AML-193 (cell line): ENCODE measurements at regions not wholly inside any gene's neighbourhood (a gene's known extent, or its start where the extent isn't known, plus 50 kb on each side); places are given as distances from the start of the nearest gene placed in this dataset.

ENCODE experiments used
- DNase-seq, 2 experiments: peaks; one replicate each; lab custom pipeline; 2025; lab: John Stamatoyannopoulos, UW

DNA sequence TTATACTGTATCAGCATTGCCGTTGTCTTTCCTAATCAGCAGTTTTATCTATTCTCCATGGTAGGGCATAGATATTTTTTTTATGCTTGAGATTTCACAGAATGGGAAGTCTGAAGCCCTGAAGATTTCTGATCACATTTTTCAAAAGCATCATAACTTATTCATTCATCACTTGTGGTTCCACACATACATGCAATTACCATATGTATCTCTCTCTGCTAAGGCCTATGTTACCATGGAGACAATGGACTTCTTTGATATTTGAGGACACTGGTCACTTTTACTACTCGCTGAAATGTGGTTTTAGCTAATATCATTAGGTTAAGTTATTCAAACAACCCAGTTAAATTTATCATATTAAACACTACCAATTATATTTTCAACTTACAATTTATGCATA lies 1827.0 kb downstream of the MRPL39 start:
- no peak for DNase-seq

DNA sequence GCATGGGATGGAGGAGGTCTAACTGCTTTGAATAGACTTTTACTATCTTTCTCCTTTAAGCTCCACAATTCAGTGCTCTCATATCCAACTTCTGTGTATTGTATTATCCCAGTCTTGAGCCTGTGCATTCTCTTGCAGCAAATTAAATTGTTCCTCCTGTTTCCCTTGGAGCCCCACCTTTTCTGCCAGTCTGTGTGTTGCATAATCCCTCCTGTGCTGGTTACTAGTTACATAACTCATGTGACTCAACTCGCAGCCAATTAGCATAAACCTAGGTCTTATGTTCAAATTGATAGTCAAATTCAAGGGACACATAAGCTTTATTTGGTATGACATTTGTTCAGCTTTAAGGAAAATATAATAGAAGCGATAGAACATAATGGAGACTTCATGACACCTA lies 1863.5 kb downstream of the MRPL39 start:
- DNase-seq, result peak; percentile 0 to 24

DNA sequence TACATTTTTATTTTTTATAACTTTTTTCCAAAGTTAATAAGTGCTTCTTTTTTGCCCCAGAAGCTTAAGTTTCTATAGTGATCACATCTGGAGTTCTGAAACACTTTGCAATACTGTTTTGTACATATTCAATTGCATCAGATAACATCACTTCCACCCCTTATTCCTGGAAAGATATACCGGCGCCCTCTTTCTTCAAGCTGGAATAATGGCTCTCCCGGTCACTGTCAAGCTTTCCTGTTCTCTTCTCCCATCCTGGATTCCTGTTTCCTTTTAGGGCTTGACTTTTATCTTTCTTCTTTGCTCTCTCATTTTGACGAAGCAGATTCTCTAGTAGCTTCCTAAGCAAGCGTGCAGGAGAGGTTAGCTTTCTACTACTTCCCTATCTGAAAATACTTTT lies 1866.8 kb downstream of the MRPL39 start:
- no peak for DNase-seq

DNA sequence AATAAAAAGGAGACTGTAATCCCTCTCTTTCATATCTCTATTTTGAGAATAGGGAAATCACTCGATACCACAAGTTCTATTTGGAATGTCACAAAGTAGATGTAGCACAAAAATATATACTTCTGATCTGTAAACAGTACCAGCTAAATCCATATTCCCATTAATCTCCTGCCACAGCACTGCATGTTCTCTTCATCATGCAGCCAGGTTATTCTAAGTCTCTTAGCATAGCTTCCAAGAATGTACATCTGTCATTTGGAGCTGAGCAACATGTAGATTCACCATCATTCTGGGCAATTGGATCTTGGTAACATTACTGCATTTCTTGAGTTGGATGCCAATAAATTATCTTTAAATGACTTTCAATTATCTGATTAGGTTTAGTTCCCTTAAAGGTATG lies 1874.5 kb downstream of the MRPL39 start:
- DNase-seq, result no peak

DNA sequence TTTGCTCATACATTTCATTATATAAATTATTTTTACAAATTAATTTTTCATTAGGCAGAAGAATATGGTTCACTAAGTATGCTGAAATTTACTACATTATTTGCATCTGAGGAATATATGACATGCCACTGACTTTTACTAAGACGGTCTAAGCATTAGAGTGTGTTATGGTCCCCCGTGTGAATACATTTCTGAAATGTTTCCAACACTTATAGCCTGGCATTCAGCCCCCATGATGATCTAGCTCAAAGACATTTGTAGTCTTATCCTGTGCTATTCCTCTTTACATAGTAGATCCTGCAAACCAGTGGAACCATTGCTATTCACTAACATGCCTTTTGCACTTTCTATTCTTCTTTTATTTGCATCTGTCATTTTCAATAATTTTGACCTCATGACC lies 1878.0 kb downstream of the MRPL39 start:
- DNase-seq, result no peak

DNA sequence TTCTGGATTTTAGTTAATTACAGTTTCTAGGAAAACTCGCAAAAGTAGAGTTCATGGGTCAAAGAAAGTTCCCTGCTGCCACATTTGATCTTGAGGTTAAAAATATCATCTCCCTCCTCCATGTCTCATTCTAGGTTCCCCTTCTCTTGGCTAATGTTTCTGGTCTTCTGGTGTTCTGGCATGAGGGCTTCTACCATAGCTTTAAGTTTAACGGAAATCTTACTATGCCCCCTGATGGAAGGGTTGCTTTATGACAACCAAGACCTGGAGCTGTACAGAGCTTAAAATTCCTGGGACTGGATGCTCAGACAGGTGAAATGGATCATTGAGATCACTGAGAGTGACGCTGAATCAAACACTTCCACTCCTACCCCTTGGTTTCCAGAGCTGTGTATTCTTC lies 1881.7 kb downstream of the MRPL39 start:
- peak in 1 of 2 experiments; percentile 10 for DNase-seq

DNA sequence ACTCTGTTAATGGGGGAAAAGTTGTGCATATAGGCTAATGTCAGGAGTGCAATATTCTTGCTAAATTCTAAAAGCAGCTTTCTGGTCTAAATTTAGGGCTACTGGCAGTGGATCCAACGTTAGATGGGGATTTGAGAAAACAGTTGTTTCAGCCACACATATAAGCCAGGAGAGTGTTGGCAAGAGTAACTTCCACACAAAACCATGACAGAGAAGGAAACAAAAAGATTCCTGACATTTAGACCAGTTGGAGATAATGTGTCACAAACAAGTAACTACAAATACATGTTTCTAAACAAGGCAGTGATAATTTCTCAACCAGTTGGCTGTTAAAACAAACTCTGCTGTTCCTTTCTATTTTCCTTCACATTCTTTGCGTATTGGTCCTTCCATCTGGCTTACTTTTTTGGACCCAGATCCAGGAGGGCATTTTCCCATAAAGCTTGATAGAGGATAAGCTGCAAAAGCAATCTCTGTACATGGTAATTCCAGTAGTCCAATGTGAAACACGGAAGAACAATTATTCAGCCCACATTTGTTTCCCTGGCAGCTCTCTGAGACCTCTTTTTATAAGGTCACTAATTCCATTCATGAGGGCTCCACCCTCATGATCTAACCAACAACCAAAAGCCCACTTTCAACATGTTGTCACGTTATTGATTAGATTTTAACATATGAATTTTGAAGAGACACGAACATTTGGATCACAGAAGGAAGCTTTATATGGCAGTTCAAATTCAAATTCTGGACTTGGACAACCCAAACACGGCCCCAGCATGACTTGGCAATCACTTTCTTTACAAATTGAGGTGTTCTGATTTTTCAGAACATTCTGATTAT lies 1888.6 kb downstream of the MRPL39 start:
- no peak for DNase-seq

DNA sequence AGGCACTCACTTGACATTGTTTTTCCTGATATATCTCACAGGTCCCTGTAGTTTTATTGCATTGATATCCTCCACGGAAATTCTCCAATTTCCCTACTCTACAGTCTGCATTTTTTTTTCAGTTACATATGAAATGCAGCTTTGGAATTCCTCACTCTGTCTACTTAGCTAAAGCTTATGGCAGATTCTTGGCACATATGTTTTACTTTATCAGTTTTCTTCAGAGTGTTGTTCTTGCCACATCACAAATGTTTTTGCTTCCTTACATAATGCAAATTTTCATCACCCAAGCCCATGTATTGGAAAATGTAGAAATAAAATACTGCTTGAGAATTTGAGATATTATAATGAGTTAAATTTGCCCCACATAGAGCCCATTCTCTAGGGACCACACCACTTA lies 1895.1 kb downstream of the MRPL39 start:
- DNase-seq, result no peak

DNA sequence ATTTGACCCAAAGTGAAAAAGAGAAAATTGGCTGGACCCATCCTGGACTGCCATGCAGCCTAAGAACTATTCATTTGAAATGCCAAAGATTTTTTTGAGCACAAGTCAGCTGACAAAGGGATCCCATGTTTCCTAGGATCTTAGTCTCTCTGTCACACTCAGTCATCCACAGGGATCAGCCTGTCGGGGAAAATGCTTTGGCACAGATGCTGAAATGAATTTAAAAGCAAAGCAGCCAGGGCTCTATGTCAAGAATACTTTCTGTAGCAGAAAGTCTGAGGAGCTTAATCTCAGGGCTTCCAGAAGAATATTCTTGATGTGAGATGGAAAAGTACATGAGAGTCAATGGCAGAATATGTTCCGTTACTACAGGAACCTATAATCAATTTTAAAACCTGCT lies 1900.8 kb downstream of the MRPL39 start:
- DNase-seq, result no peak

DNA sequence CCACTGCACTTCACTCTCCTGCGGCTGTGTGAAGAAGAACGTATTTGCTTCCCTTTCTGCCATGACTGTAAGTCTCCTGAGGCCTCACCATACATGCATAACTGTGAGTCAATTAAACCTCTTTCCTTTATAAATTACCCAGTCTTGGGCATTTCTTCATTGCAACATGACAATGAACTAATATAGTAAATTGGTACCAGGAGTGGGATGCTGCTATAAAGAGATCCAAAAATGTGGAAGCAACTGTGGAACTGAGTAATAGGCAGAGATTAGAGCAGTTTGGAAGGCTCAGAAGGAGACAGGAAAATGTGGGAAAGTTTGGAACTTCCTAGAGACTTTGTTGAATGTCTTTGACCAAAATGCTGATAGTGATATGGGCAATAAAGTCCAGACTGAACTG lies 1907.9 kb downstream of the MRPL39 start:
- no peak for DNase-seq

DNA sequence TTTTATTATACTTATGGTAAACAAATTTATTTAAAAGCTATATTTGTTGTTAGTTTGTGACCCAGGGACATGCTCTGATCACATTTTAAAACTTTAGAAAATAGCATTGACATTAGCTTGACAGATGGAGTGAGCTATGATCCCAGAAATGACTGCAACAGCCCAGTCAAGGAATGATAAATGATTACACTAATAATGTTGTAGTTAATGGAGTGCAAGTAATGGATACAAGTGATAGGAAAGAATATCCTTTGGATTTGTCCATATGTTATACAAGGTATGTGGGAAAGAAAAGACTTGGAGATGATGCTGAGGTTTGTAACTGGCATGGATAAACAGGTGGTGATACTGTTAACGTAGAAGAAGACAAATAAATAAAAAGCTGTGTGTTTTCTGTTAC lies 1908.7 kb downstream of the MRPL39 start:
- no peak for DNase-seq

DNA sequence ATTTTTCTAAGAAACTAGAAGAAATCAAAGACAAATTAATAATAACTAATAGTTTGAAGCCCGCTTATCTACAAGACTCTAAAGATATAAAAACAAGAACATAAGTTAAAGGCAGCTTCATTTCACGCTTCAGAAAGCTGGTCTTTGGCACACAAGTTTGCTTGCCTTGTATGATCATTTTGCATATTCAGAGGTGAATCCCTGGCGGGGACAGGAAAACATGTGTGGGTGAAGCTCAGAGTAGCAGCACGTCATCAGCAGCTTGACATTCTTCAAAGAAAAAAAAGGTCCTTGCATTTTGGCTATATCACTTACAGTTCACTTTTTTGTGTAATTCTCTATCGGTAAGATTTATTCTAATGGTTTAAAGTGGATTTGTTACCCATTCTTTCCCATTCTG lies 1911.8 kb downstream of the MRPL39 start:
- no peak for DNase-seq

DNA sequence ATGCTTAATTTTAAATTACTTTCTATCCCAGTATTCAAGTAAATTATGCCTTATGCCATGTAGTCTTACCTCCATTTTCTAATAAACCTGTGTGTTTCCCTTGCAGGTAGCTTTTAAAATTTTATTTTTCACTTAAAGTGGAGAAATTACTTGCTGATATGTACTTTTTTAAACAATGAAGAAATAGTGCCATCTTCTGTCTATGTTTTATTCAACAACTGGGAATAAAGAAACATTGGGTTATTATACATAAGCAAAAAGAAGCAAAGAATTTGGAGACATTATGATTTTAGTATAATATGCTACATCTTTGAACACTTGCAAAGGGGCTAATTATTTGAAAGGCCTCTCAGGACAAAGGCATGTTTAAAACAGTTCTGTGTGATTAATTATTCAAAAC lies 1912.9 kb downstream of the MRPL39 start:
- no peak for DNase-seq

DNA sequence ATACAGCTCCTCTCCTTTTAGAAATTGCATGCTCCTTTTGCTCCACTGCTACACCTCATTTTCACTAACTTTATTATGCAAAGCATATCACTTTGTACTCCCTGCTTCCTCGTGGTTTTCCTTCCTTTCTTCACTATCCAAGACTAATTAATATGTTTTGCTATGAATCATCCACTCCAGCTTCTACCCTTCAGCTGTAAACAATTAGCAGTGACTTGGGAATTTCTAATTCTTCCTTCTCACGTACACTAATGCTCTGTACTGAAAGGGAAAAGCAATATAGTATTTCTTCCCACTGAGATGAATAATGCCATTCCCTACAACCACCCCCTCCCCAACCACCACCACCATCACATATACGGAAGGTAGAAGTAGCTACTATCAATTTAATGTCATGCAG lies 1917.0 kb downstream of the MRPL39 start:
- DNase-seq, result no peak

DNA sequence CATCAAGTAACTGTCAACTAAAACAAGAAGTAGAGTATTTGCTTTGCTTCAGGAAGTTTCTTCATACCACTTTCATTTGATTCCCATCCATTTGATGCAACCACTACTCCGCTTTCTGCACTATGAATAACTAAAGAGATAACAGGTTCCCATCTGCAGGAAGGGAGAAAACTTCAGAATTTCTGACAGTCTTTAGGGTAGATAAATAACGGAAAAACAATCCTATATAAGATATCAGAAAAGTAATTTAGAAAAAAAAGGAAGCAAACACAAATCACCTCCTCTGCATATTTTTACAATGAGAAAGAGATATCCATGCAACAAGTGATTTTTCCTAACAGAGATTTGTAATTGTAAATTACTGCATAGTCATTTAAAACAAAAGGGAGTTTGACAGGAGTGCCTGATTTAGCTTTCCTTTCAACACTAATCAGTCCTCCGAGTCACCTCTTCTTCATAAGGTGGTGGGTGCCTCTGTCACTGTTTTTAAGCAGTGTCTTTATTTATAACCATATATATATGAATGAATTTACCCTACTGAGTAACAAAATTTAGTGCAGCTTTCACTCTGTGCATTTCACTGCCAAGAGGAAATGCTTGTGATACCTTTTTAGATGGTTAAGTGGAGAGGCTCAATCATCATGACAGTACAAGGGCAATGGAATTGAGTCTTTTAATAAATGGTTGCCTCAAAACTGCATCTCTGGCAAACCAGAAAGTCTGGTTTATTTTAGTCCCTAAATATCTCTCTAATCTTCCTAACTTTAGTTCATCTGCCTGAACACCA lies 1920.4 kb downstream of the MRPL39 start:
- no peak for DNase-seq

DNA sequence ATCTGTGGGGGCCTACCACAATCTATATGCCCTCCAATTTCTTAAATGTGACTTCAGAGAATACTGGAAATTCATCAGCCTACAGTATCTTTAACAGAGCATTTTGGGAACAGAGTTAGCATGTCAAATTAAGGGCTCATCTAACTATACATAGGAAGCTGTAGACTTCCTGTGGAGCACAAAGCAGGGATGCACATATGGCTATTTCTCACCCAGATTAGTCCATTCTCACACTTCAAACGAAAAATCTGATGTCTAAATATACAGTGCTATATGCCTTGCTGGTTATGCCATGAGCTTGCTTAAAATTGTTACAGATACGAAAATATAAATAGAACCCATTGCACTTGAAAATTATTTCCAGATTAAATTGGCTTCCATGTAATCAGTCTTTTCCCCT lies 1922.8 kb downstream of the MRPL39 start:
- DNase-seq, result no peak

DNA sequence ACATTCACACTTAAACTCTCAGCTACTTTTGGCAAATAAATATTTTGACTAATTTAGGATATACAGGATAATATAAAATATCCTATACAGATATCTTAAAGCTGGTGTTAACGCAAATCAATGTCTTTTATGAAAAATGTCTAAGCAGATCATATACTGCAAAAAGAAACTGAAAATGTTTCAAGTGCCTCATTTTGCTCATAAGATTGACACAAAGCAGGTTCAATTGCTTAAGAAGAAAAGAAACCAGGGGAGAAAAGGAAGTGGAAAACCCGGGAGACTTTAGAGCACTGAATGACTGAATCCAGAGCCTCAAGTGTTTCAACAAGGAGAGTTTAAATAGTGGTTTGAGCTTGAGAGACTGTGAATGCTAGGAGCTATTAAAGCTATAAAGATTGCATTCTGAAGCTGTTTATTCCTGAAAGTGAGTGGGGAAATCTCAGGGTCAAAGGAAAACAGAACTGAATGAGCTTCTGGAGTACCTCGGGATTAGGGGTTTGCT lies 1943.0 kb downstream of the MRPL39 start:
- DNase-seq, result no peak

DNA sequence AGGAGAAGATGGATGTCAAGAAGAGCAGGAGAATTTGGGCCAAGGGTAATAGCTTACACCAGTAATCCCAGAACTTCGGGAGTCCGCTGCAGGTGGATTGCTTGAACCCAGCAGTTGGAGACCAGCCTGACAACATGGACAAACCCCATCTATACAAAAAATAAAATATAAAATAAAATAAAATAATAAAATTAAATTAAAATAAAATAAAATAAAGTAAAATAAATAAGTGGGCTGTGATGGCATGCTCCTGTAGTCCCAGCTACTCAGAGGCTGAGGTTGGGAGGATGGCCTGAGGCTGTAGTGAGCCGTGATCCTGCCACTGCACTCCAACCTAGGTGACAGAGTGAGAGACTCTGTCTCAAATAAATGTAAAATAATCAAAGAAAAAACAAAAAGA lies 1946.7 kb downstream of the MRPL39 start:
- DNase-seq, result no peak

DNA sequence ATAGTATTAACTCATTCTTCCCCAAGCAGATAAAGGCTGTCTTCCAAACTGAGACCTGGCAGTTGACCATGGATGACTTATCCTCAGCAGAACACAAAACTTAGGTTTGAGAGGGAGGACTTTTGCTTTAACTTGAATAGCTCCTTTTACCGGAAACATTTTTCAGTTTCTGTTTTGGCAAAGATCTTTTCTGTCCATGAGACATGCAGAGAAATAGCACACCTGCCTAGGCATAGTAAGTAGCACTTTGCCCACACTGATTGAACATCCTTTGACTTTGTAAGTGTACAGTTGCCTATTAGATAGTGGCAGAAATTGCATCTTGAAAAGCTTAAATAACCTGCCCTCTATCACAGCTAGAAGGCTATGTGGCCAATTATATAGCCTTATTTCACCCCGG lies 1962.5 kb downstream of the MRPL39 start:
- no peak for DNase-seq

DNA sequence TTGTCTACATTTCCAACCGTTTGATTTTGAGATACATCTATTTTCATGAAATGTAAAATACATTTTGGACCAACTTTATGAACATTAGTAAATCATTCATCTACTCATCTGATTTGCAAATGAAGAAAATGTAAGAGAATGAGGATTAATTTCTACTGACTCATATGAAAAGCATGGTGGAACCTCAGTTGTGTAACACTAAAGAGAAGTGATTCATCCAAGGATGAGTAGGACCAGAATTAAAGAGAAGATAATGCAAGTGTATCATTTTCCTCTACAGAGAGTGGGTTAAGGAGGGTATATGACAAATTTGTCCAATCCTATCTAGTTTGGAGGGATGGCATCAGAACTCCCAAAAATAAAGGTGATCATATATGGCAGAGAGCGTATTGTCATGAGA lies 1967.6 kb downstream of the MRPL39 start:
- no peak for DNase-seq

DNA sequence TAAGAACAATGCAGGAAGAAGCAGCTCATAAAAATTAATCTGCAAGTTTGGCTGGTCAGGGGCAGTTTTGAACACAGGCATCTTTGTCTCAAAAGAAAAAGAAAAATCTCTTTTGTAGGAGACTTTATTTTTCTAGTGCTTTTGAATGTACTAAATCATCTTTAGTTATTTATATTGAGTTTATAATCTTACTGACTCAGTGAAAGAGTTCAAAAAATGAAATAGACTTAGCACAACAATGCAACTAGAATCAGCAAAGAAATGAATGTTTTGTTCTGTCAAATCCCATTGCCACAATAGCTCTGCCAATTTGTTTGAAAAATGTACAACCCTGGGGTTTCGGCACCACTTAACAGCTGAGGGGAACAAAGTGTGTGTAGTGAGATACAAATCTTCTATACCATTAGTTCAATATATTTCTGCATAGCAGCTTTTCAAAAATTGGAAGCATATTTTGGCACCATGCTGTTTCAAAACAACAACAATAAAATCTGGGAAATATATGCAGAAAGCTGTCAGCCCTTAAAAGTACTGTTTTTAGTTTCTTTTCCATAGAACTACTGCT lies 1969.1 kb downstream of the MRPL39 start:
- no peak for DNase-seq

DNA sequence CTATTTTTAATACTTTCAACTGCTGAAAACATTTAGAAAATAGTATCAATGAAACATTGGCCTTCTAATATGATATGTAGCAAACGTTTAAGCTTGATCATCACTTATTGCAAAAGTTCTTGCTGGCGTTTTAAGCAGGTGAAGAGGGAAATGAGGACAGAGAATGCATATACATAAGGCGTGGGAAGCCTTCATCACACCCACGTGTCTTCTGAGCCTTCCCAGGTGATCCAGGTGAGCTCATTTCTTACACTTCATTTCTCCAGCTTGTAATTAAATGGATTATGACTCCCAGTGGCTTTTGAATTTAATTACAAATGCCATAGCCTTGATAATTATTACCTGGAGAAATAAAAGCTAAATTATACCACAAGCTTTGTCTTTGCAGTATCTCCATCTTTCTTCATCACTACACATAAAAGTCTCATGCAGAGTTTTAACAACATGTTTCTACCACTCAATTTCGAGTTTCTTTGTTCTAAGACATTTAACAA lies 1973.8 kb downstream of the MRPL39 start:
- DNase-seq, result no peak

DNA sequence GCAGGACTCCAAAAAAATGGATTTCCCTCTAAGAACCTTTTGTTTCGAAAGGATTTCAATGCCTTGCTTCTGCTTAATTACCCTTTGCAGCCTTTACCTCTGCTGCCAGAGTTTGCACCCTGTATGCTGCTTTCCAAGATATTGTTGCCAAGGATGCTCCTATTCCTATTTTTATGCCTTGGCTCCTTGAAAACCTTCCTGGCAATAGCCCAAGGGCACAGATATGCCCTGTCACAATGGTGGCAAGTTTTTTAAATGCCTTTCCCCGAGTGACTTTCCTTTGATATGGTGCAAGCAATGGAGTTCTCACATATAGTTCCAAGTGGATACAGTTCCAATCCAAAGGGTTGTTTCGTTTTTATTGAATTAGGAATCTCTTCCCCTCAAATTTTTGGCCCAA lies 1983.0 kb downstream of the MRPL39 start:
- DNase-seq, result no peak
